WTC11 (cell line): ENCODE measurements at regions not wholly inside any gene's neighbourhood (a gene's known extent, or its start where the extent isn't known, plus 50 kb on each side); places are given as distances from the start of the nearest gene placed in this dataset.

Experiments used
- ATAC-seq: fragments of 200-7000 bp; cut with Tn5 transposase; 2 replicates; pipeline ENCODE4 v1.10.0; 2021; ENCODE audit warnings: mild to moderate bottlenecking, moderate library complexity
- CTCF ChIA-PET: fragments of 300-600 bp; sonication (Branson Sonifier 250); formaldehyde crosslinking; loops from one replicate; lab custom pipeline; 2021; ENCODE audit warnings: antibody characterized with exemption; lab: Charles Lee
- POLR2A ChIA-PET: fragments of 350-600 bp; sonication (Branson Sonifier 250); formaldehyde crosslinking; loops from one replicate; lab custom pipeline; 2021; ENCODE audit warnings: antibody characterized with exemption; lab: Charles Lee
- DNase-seq: peaks from one replicate; pipeline ENCODE4 v3.0.0; 2021; ENCODE audit warnings: low spot score
- H3K27ac Mint-ChIP-seq: 2 replicates; pipeline ENCODE4 v1.8.0; 2021; ENCODE audit warnings: mixed read lengths
- H3K27me3 Mint-ChIP-seq: 2 replicates; pipeline ENCODE4 v1.8.0; 2021; ENCODE audit warnings: low read depth, mild to moderate bottlenecking, moderate library complexity, mixed read lengths
- H3K36me3 Mint-ChIP-seq: 2 replicates; pipeline ENCODE4 v1.8.0; 2021; ENCODE audit warnings: mixed read lengths
- H3K4me1 Mint-ChIP-seq: 2 replicates; pipeline ENCODE4 v1.8.0; 2022; ENCODE audit warnings: mixed read lengths
- H3K4me3 Mint-ChIP-seq: 2 replicates; pipeline ENCODE4 v1.8.0; 2021; ENCODE audit warnings: mild to moderate bottlenecking, moderate library complexity, mixed read lengths
- H3K9me3 Mint-ChIP-seq: 2 replicates; pipeline ENCODE4 v1.8.0; 2021; ENCODE audit warnings: mixed read lengths
- AFF4 ChIP-seq: sonication (generic); formaldehyde crosslinking; IDR thresholded peaks from 2 replicates; pipeline ENCODE4 v1.8.1; 2023; ENCODE audit warnings: mild to moderate bottlenecking, missing genetic modification reagents, borderline replicate concordance
- ESRRA ChIP-seq: sonication (generic); formaldehyde crosslinking; IDR thresholded peaks from 2 replicates; pipeline ENCODE4 v1.8.1; 2022; ENCODE audit warnings: mild to moderate bottlenecking, missing genetic modification reagents, borderline replicate concordance
- FOXJ3 ChIP-seq: sonication (generic); formaldehyde crosslinking; IDR thresholded peaks from 2 replicates; pipeline ENCODE4 v1.9.0; 2021; ENCODE audit warnings: missing genetic modification reagents, mild to moderate bottlenecking, borderline replicate concordance
- FOXP1 ChIP-seq: sonication (generic); formaldehyde crosslinking; IDR thresholded peaks from 2 replicates; pipeline ENCODE4 v1.8.0; 2022; ENCODE audit warnings: missing genetic modification reagents, mild to moderate bottlenecking, moderate library complexity, borderline replicate concordance
- GTF2I ChIP-seq: fragments of 250-450 bp; sonication (Bioruptor Pico); conservative IDR thresholded peaks from 2 replicates; pipeline ENCODE4 v1.4.0; 2021; ENCODE audit warnings: mild to moderate bottlenecking
- HMGXB4 ChIP-seq: sonication (generic); formaldehyde crosslinking; IDR thresholded peaks from 2 replicates; pipeline ENCODE4 v1.8.1; 2023; ENCODE audit warnings: mild to moderate bottlenecking, moderate library complexity, missing genetic modification reagents
- KAT7 ChIP-seq: sonication (generic); formaldehyde crosslinking; IDR thresholded peaks from 2 replicates; pipeline ENCODE4 v1.8.1; 2023; ENCODE audit warnings: missing genetic modification reagents, mild to moderate bottlenecking, borderline replicate concordance
- MXD4 ChIP-seq: fragments of 250-450 bp; sonication (Bioruptor Pico); IDR thresholded peaks from 2 replicates; pipeline ENCODE4 v1.8.0; 2021; ENCODE audit warnings: mild to moderate bottlenecking, moderate library complexity, borderline replicate concordance
- NFE2L1 ChIP-seq: sonication (generic); formaldehyde crosslinking; IDR thresholded peaks from 2 replicates; pipeline ENCODE4 v1.8.1; 2023; ENCODE audit warnings: missing genetic modification reagents
- NR1H2 ChIP-seq: sonication (generic); formaldehyde crosslinking; IDR thresholded peaks from 2 replicates; pipeline ENCODE4 v1.9.0; 2021; ENCODE audit warnings: mild to moderate bottlenecking, moderate library complexity, missing genetic modification reagents
- RELA ChIP-seq: sonication (generic); formaldehyde crosslinking; IDR thresholded peaks from 2 replicates; pipeline ENCODE4 v1.8.1; 2022; ENCODE audit warnings: missing genetic modification reagents, mild to moderate bottlenecking, borderline replicate concordance
- SMAD4 ChIP-seq: sonication (generic); formaldehyde crosslinking; IDR thresholded peaks from 2 replicates; pipeline ENCODE4 v1.8.0; 2022; ENCODE audit warnings: mild to moderate bottlenecking, missing genetic modification reagents
- SOX15 ChIP-seq: fragments of 250-450 bp; sonication (Bioruptor Pico); IDR thresholded peaks from 2 replicates; pipeline ENCODE4 v1.9.0; 2021; ENCODE audit warnings: mild to moderate bottlenecking
- TEAD4 ChIP-seq: sonication (generic); formaldehyde crosslinking; IDR thresholded peaks from 2 replicates; pipeline ENCODE4 v1.8.0; 2022; ENCODE audit warnings: mild to moderate bottlenecking, missing genetic modification reagents
- USF2 ChIP-seq: sonication (generic); formaldehyde crosslinking; IDR thresholded peaks from 2 replicates; pipeline ENCODE4 v1.8.1; 2023; ENCODE audit warnings: mild to moderate bottlenecking, missing genetic modification reagents, moderate library complexity
- ZNF396 ChIP-seq: fragments of 250-450 bp; sonication (Bioruptor Pico); IDR thresholded peaks from 2 replicates; pipeline ENCODE4 v1.8.0; 2021; ENCODE audit warnings: mild to moderate bottlenecking, moderate library complexity, borderline replicate concordance
- ZNF671 ChIP-seq: fragments of 250-450 bp; sonication (Bioruptor Pico); IDR thresholded peaks from 2 replicates; pipeline ENCODE4 v1.8.0; 2021; ENCODE audit warnings: mild to moderate bottlenecking

DNA sequence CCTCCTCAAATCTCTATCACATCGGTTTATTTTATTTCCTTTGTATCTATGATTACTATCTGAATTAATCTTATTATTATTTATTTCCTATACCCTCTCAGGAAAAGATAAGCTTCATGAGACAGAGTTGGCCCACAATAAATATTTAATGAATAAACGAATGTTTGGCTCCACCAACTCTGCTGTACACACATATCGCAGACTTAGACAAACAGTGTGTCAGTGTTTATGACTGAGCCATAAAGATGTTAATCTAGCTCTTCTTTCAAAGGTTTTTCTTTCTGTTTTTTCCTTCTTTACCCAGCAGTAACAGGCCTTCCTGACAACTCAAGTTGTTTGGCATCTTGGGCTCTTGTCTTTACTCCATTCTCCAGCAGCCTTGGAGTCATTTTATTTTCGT, 329.5 kb downstream of the CDH2 start:
- no peak overlapping the region for H3K27ac Mint-ChIP-seq
- no peak for DNase-seq
- H3K4me3 Mint-ChIP-seq, result no peak overlapping the region
- no peaks in the 10 kb centered on the region for H3K27me3 Mint-ChIP-seq
- POLR2A ChIA-PET, result no interaction called here
- TF ChIP-seq FOXJ3 (no peak), AFF4 (CRISPR knock-in tag) (no peak), NFE2L1 (CRISPR knock-in tag) (no peak), ZNF396 (no peak), ESRRA (no peak), SOX15 (no peak)
- TF ChIP-seq, all 79 proteins: peak for 0
- no peak for ATAC-seq
- H3K4me1 Mint-ChIP-seq, result no peaks in the 10 kb centered on the region
- H3K9me3 Mint-ChIP-seq, result peaks cover 7% of the 10 kb centered on the region
- H3K36me3 Mint-ChIP-seq, result no peaks in the 10 kb centered on the region
- CTCF ChIA-PET, result no interaction called here

DNA sequence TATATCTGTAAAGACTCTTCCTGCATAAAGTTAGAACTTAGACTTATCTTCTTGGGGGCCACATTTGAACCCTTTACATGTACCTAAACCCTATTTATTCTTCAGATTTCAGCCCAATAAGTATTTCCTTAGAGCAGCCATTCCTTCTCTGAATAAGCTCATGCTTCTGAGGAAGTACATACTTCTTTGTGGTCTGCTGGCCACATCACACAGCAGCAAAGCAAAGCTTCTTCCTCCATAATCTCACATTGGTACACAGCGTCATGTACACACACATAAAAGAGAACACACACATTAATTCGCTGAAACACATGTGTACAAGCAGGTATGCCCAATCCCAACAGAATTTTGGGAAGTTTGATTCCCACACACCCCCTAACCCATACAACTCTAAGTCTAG, 331.0 kb downstream of the CDH2 start:
- ChIA-PET CTCF (no interaction called here), POLR2A (no interaction called here)
- DNase-seq, result no peak
- no peak overlapping the region for H3K27ac Mint-ChIP-seq
- H3K27me3 Mint-ChIP-seq, result no peaks in the 10 kb centered on the region
- peaks cover 5% of the 10 kb centered on the region for H3K9me3 Mint-ChIP-seq
- no peak overlapping the region for H3K4me3 Mint-ChIP-seq
- ATAC-seq, result no peak
- H3K36me3 Mint-ChIP-seq, result no peaks in the 10 kb centered on the region
- no peaks in the 10 kb centered on the region for H3K4me1 Mint-ChIP-seq
- TF ChIP-seq FOXP1 (CRISPR knock-in tag) (no peak), USF2 (no peak), RELA (CRISPR knock-in tag) (no peak), FOXJ3 (no peak), MXD4 (CRISPR knock-in tag) (no peak), SMAD4 (CRISPR knock-in tag) (no peak)

GRCh38 chr18:27843783-27844777, 332.9 kb downstream of the CDH2 start:
- CTCF ChIA-PET, result no interaction called here
- Mint-ChIP-seq H3K27ac (no peak overlapping the region), H3K36me3 (no peaks in the 10 kb centered on the region), H3K4me3 (no peak overlapping the region), H3K27me3 (no peaks in the 10 kb centered on the region), H3K9me3 (peaks cover 5% of the 10 kb centered on the region), H3K4me1 (no peaks in the 10 kb centered on the region)
- TF ChIP-seq KAT7 (CRISPR knock-in tag) (no peak), HMGXB4 (no peak), NR1H2 (CRISPR knock-in tag) (no peak), ZNF671 (CRISPR knock-in tag) (no peak), TEAD4 (no peak), FOXP1 (CRISPR knock-in tag) (no peak), GTF2I (no peak)
- POLR2A ChIA-PET, result interaction anchor here (0.6 kb wide), 1 partner anchor 69 kb away, joined by 9 read pairs; no protein-coding TSS in a partner anchor
- ATAC-seq (no peak), DNase-seq (no peak)
